Cardiac septum (tissue), 1 donor: ENCODE measurements at regions not wholly inside any gene's neighbourhood (a gene's known extent, or its start where the extent isn't known, plus 50 kb on each side); places are given as distances from the start of the nearest gene placed in this dataset.

Experiments used
- DNase-seq: peaks from one replicate; pipeline ENCODE4 v3.0.0-alpha.2; 2020; ENCODE audit warnings: low spot score
- intact Hi-C: fragments of 100-400 bp; cut with DNase I; formaldehyde crosslinking; loops from one replicate; pipeline ENCODE4 v1.14.0; 2022
- donor health status: DM: no; HTN: no; CAD: no.

- DNase-seq: no peak
- intact Hi-C loops: no loop called here
Measured at GRCh38 chr3:182462152-182462551, 331.2 kb upstream of the ATP11B start.

GRCh38 chr3:182464513-182465145, 328.7 kb upstream of the ATP11B start:
- no peak for DNase-seq
- intact Hi-C loops: no loop called here

- intact Hi-C loops: no loop called here
- no peak for DNase-seq
Measured at GRCh38 chr3:182465301-182466185, 327.8 kb upstream of the ATP11B start.

- DNase-seq: no peak
- intact Hi-C loops: no loop called here
Measured at GRCh38 chr3:182469086-182469485, 324.2 kb upstream of the ATP11B start.

- intact Hi-C loops: no loop called here
Measured at GRCh38 chr3:182470187-182470586, 323.1 kb upstream of the ATP11B start.

GRCh38 chr3:182473191-182473710, 320.1 kb upstream of the ATP11B start:
- intact Hi-C loops: no loop called here
- DNase-seq: no peak

More at GRCh38 chr3:182470187-182470586, 323.1 kb upstream of the ATP11B start:
- no peak for DNase-seq

GRCh38 chr3:182478369-182478768, 314.9 kb upstream of the ATP11B start:
- intact Hi-C loops: no loop called here
- no peak for DNase-seq

- intact Hi-C loops: no loop called here
Measured at GRCh38 chr3:182479419-182480336, 313.6 kb upstream of the ATP11B start.

GRCh38 chr3:182482705-182483104, 310.6 kb upstream of the ATP11B start:
- intact Hi-C loops: no loop called here
- no peak for DNase-seq

More at GRCh38 chr3:182479419-182480336, 313.6 kb upstream of the ATP11B start:
- DNase-seq: no peak

GRCh38 chr3:182484682-182485081, 308.6 kb upstream of the ATP11B start:
- DNase-seq: no peak
- intact Hi-C loops: no loop called here

- DNase-seq: no peak
- intact Hi-C loops: no loop called here
Measured at GRCh38 chr3:182485301-182485700, 308.0 kb upstream of the ATP11B start.

GRCh38 chr3:182486463-182486862, 306.8 kb upstream of the ATP11B start:
- DNase-seq: no peak
- intact Hi-C loops: no loop called here

GRCh38 chr3:182487143-182487542, 306.2 kb upstream of the ATP11B start:
- intact Hi-C loops: no loop called here
- DNase-seq: no peak

- DNase-seq: no peak
- intact Hi-C loops: no loop called here
Measured at GRCh38 chr3:182487611-182488010, 305.7 kb upstream of the ATP11B start.

- DNase-seq: no peak
- intact Hi-C loops: no loop called here
Measured at GRCh38 chr3:182490596-182491491, 302.5 kb upstream of the ATP11B start.

- intact Hi-C loops: no loop called here
- DNase-seq: no peak
Measured at GRCh38 chr3:182491577-182491976, 301.7 kb upstream of the ATP11B start.

- no peak for DNase-seq
- intact Hi-C loops: no loop called here
Measured at GRCh38 chr3:182492536-182492935, 300.8 kb upstream of the ATP11B start.

- no peak for DNase-seq
- intact Hi-C loops: no loop called here
Measured at GRCh38 chr3:182500289-182500688, 293.0 kb upstream of the ATP11B start.

GRCh38 chr3:182501856-182502255, 291.4 kb upstream of the ATP11B start:
- DNase-seq: no peak
- intact Hi-C loops: no loop called here
